ENCODE measurements at regions not wholly inside any gene's neighbourhood (a gene's known extent, or its start where the extent isn't known, plus 50 kb on each side); places are given as distances from the start of the nearest gene placed in this dataset.

DNA sequence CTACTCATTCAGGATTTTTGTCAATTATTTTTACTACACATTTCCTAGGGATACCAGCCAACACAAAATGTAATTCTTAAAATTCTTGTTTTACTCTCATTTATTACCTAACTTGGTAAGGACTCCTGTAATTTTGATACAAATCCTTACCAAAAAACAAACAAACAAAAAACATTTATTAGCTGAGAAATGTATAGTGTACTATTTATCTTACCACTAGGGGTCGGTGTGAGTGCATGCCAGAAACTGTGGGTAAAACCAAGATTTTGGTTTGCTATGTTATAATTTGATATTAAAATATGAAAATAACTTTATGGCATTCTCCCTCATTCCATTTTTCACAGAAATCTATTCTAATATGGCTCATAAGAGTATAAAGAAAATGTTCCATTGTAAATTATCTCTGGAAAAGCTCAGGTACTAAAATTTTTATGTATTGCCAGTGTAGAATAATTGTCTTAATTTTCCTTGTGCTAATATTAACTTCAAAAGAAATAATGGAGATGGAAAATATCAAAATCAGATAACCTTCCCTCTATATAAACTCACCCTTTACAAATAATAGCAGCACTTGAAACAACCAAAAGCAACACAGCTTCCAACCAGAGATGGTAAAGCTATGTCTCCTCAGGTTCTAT, 290.8 kb upstream of the PCDH15 start:
- peak; percentile 17 to 26 (median 22) for DNase-seq

- no peak for DNase-seq
These were observed 277.1 kb upstream of the PCDH15 start for GRCh38 chr10:55078121-55078520.

GRCh38 chr10:55065185-55065584, 264.2 kb upstream of the PCDH15 start:
- DNase-seq = no peak

- DNase-seq = no peak
These were observed 262.8 kb upstream of the PCDH15 start for GRCh38 chr10:55063811-55064210.

GRCh38 chr10:55062349-55062748, 261.3 kb upstream of the PCDH15 start:
- DNase-seq = no peak

- DNase-seq = no peak
These were observed 257.8 kb upstream of the PCDH15 start for GRCh38 chr10:55058800-55059199.

- no peak for DNase-seq
These were observed 250.5 kb upstream of the PCDH15 start for GRCh38 chr10:55051515-55051914.

GRCh38 chr10:55048830-55049498, 247.9 kb upstream of the PCDH15 start:
- no peak for DNase-seq

GRCh38 chr10:55043540-55043939, 242.5 kb upstream of the PCDH15 start:
- DNase-seq = no peak

DNA sequence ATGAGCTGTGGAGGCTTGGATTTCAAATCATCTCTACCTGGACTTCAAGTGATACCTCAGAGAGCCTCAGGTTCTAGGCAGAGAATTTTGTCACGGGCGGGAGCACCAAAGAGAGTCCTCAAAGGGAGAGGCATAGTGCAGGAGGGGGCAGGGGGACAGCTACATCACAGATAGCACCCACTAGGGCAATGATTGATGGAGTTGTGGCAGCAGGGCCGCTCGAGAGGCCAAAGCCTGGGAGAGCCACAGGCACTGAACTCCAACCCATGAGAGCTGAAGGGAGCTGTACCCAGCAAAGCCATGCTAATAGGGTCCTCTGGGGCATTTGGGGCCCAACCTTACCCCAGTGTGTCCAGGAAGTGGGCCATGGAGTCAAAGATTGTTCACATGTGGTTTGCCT, 232.0 kb upstream of the PCDH15 start:
- no peak for DNase-seq

- DNase-seq = peak in 2 of 3 donors; percentile 9 to 13
These were observed 223.7 kb upstream of the PCDH15 start for GRCh38 chr10:55024713-55025112.

DNA sequence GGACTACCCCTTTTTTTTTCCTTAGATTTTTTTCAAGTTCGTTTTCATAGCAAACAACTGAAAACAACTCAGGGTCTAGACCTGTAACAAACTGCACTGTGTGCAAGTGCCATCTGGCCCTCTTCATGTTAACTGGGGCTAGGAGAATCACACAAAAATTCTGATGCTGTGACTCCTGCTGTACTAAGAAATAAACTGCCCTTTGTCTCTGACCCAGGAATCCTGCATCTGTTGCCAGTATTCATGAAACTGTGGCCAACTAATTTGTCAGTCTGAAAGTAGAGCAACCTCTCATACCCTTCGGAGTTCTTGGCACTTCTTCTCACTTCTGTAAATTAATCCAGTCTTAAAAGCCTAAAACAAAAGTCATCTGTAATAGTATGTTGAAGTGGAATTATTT, 218.4 kb upstream of the PCDH15 start:
- no peak for DNase-seq

DNA sequence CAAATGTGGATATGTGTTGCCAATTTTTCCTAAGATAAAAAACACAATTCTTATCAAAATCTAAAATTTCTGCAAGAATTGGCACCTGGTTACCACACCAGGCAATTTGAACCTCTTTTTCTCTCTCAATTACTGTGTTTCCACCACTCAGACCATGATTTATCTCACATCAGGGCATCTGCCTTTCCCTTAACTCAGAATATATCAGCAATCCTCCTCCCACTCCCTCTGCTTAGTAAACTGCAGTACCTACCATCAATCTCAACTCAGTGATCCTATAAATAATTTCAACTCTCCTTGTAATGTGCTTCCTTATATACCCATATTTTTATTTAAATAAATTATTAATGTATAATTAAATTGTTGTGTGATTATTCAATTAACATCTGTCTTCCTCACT, 212.3 kb upstream of the PCDH15 start:
- DNase-seq = no peak

DNA sequence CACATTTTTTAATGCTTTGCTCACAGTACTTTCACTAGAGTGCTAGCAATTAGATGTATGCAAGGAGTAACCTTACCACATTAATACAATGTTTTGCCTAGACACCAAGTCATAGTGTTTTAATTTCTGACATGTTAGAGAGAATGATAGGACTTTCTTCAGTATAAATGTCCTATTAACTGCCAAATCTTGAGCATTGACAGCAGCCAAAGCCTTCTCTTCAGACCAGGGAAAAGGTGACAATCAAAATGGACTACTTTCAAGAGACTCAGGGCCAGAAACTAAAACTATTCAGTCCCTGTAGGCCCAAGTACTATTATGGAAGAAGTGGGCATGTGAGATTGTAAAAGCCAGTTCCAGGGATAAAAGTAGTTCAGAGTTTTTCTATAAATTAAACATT, 201.4 kb upstream of the PCDH15 start:
- no peak for DNase-seq

GRCh38 chr10:55001422-55001821, 200.4 kb upstream of the PCDH15 start:
- no peak for DNase-seq

DNA sequence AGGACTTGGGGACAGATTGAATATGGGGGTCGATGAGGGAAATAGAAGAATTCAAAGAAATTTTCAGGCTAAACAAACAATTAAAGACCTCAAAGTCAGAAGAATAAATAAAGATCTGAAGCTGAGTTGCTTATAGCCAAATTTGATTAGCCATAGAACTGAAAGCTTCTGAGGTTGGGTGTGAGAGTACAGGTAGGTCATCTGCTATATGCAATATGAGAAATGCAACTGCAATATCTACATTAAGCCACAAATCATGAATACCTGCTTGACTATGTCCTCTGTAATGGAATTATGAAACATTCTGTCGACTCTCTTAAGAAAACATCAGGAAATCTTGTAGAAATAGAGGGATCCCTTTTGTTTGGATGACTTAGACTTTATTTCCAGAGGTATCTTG, 192.1 kb upstream of the PCDH15 start:
- DNase-seq = no peak

GRCh38 chr10:54985732-54986131, 184.7 kb upstream of the PCDH15 start:
- peak; percentile 21 to 36 (median 34) for DNase-seq

DNA sequence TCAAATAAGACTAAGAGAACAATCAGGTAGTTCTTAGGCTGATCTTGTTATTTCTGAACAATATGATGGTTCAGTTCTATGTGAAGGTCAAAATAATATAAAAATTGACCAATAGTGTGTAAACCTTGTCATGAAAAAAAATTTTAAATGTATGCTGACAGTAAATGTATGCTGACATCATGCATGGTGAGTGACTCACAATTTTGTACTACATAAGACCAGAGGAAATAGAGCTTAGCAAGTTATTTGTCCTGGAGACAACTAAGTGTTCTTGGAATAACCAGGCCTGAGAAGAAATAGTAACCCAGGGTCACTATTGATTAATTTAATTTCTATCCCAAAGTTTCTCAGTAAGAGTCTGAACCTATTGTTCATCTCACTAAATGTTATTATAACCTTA, 182.2 kb upstream of the PCDH15 start:
- no peak for DNase-seq

- DNase-seq = no peak
These were observed 161.3 kb upstream of the PCDH15 start for GRCh38 chr10:54962134-54962900.

GRCh38 chr10:54961040-54961439, 160.0 kb upstream of the PCDH15 start:
- no peak for DNase-seq

GRCh38 chr10:54958844-54959243, 157.8 kb upstream of the PCDH15 start:
- DNase-seq = no peak

DNA sequence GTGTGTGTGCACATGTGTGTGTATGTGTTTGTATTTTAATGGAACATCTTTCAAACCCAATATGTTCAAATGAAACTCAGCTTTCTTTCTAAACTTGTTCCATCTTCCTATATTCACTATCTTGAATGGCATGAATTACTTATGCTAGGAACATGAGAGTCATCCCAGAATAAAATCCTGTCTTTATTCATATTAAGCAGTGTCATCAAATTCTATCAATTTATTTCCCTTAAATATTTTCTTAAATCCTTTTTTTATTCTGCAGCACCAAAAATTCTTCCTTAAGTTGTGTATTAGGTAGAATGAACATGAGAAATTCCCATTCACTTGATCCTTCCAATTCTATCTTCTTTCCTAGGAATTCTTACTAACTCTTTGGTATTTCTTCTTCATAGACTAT, 146.6 kb upstream of the PCDH15 start:
- no peak for DNase-seq

DNA sequence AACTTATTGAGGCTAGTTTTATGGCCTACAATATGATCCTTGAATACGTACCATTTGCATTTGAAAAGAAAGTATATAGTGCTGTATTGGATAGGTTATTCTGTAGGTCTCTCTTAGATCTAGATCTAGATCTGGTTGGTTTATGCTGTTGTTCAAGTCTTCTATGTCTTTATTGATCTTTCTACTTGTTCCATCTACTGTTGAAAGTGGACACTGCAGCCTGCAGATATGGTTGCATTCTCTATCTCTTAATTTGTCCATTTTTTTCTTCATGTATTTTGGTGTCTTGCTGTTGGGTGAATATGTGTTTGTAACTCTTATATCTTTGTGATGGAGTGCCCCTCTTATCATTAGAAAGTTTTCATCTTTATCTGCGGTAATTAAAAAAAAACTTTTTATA, 139.4 kb upstream of the PCDH15 start:
- no peak for DNase-seq

GRCh38 chr10:54914049-54914448, 113.0 kb upstream of the PCDH15 start:
- DNase-seq = no peak

Data from suppressor macrophage treated with lipopolysaccharide for 1 hour (primary cell).